HG03108 (cell line): ENCODE measurements at regions not wholly inside any gene's neighbourhood (a gene's known extent, or its start where the extent isn't known, plus 50 kb on each side); places are given as distances from the start of the nearest gene placed in this dataset.

ENCODE experiments used
- ATAC-seq: cut with Tn5 transposase; IDR thresholded peaks from one replicate; pipeline ENCODE4 v1.9.1; 2021; ENCODE audit warnings: moderate library complexity; ENCODE audit not compliant: unreplicated experiment

GRCh38 chr17:79504181-79504605 lies 106.7 kb downstream of the RBFOX3 start:
- no peak for ATAC-seq

- no peak for ATAC-seq
Measured at GRCh38 chr17:79503126-79503839, 107.6 kb downstream of the RBFOX3 start.

GRCh38 chr17:79501910-79502309 lies 108.9 kb downstream of the RBFOX3 start:
- ATAC-seq, result no peak

GRCh38 chr17:79500745-79501618 lies 109.9 kb downstream of the RBFOX3 start:
- no peak for ATAC-seq

- ATAC-seq, result no peak
Measured at GRCh38 chr17:79498854-79499253, 112.0 kb downstream of the RBFOX3 start.

- no peak for ATAC-seq
Measured at GRCh38 chr17:79497777-79498348, 113.0 kb downstream of the RBFOX3 start.

GRCh38 chr17:79496422-79497005 lies 114.3 kb downstream of the RBFOX3 start:
- ATAC-seq, result no peak

- no peak for ATAC-seq
Measured at GRCh38 chr17:79495665-79496064, 115.2 kb downstream of the RBFOX3 start.

- ATAC-seq, result no peak
Measured at GRCh38 chr17:79491006-79491405, 119.8 kb downstream of the RBFOX3 start.

- no peak for ATAC-seq
Measured at GRCh38 chr17:79490530-79490929, 120.3 kb downstream of the RBFOX3 start.

GRCh38 chr17:79487149-79487548 lies 123.7 kb downstream of the RBFOX3 start:
- no peak for ATAC-seq

- ATAC-seq, result no peak
Measured at GRCh38 chr17:79485991-79486390, 124.9 kb downstream of the RBFOX3 start.

GRCh38 chr17:79485419-79485985 lies 125.3 kb downstream of the RBFOX3 start:
- ATAC-seq, result no peak

- no peak for ATAC-seq
Measured at GRCh38 chr17:79484600-79485418, 126.0 kb downstream of the RBFOX3 start.

GRCh38 chr17:79483842-79484241 lies 127.0 kb downstream of the RBFOX3 start:
- ATAC-seq, result no peak

- no peak for ATAC-seq
Measured at GRCh38 chr17:79482727-79483521, 127.9 kb downstream of the RBFOX3 start.

GRCh38 chr17:79479876-79480275 lies 131.0 kb downstream of the RBFOX3 start:
- no peak for ATAC-seq

GRCh38 chr17:79478841-79479240 lies 132.0 kb downstream of the RBFOX3 start:
- ATAC-seq, result no peak

- no peak for ATAC-seq
Measured at GRCh38 chr17:79478051-79478461, 132.8 kb downstream of the RBFOX3 start.
